K562 (cell line): ENCODE measurements at regions not wholly inside any gene's neighbourhood (a gene's known extent, or its start where the extent isn't known, plus 50 kb on each side); places are given as distances from the start of the nearest gene placed in this dataset.
A peak's percentile ranks its signal among the peaks of the same experiment; 100 is the strongest.

ENCODE experiments used
- ARID1B ChIP-seq: fragments of 450-650 bp; IDR thresholded peaks from 2 replicates; pipeline ENCODE4 v1.6.1; 2016; ENCODE audit warnings: antibody characterized with exemption, mild to moderate bottlenecking, inconsistent platforms
- FOS ChIP-seq: IDR thresholded peaks from 3 replicates; pipeline ENCODE4 v1.6.1; 2011; ENCODE audit not compliant: insufficient read length; ENCODE audit errors: extremely low read depth
- HDAC6 ChIP-seq: IDR thresholded peaks from 2 replicates; pipeline ENCODE4 v1.6.1; 2012; ENCODE audit warnings: low read depth, mild to moderate bottlenecking, control low read depth, inconsistent platforms, low read length, moderate library complexity
- HIVEP1 ChIP-seq: fragments of 250-450 bp; sonication (Bioruptor Pico); IDR thresholded peaks from 2 replicates; pipeline ENCODE4 v1.4.0; 2020; ENCODE audit warnings: mild to moderate bottlenecking
- IRF1 ChIP-seq: sonication (generic); formaldehyde crosslinking; IDR thresholded peaks from 2 replicates; pipeline ENCODE4 v1.8.0; 2022; ENCODE audit warnings: missing genetic modification reagents, mild to moderate bottlenecking, borderline replicate concordance
- MCM7 ChIP-seq, 2 experiments: fragments of 450-650 bp; IDR thresholded peaks; 2 replicates each; pipeline ENCODE4 v1.6.1; 2016 to 2018
- NCOA2 ChIP-seq, 2 experiments: fragments of 450-650 bp; IDR thresholded peaks; 2 replicates each; pipeline ENCODE4 v1.6.1; 2018; ENCODE audit warnings: mild to moderate bottlenecking in 2 of 2, moderate library complexity in 1 of 2; ENCODE audit not compliant: partially characterized antibody in 2 of 2
- SAP30 ChIP-seq: fragments of 200-600 bp; sonication (generic); IDR thresholded peaks from 2 replicates; pipeline ENCODE4 v1.6.1; 2012; ENCODE audit warnings: borderline replicate concordance, low read depth, mild to moderate bottlenecking, moderate library complexity, low read length, control low read depth, inconsistent platforms; ENCODE audit not compliant: insufficient read depth, poor library complexity, severe bottlenecking
- SREBF1 ChIP-seq: fragments of 150-350 bp; IDR thresholded peaks from 2 replicates; pipeline ENCODE4 v1.6.1; 2014; ENCODE audit warnings: antibody characterized with exemption, low read depth, low read length, borderline replicate concordance
- TAF15 ChIP-seq: fragments of 200-400 bp; formaldehyde crosslinking; IDR thresholded peaks from 2 replicates; pipeline ENCODE4 v1.6.1; 2017; ENCODE audit warnings: mild to moderate bottlenecking, low read depth, low read length, moderate library complexity
- ZNF239 ChIP-seq: fragments of 250-450 bp; sonication (Bioruptor Pico); IDR thresholded peaks from 2 replicates; pipeline ENCODE4 v1.4.0; 2020; ENCODE audit warnings: mild to moderate bottlenecking
- ZNF274 ChIP-seq: IDR thresholded peaks from 2 replicates; pipeline ENCODE4 v1.6.1; 2011; ENCODE audit warnings: low read depth, mild to moderate bottlenecking, low read length, moderate library complexity, borderline replicate concordance
- ZNF395 ChIP-seq: fragments of 200-800 bp; sonication (Bioruptor generic); IDR thresholded peaks from 2 replicates; pipeline ENCODE4 v1.6.1; 2017; ENCODE audit warnings: missing genetic modification characterization, missing compliant biosample characterization
- ZNF518B ChIP-seq: fragments of 250-450 bp; sonication (Bioruptor Pico); IDR thresholded peaks from 2 replicates; pipeline ENCODE4 v1.5.0; 2021; ENCODE audit warnings: mild to moderate bottlenecking, moderate library complexity
- ZNF76 ChIP-seq: fragments of 250-450 bp; sonication (Bioruptor Pico); IDR thresholded peaks from 2 replicates; pipeline ENCODE4 v1.4.0; 2020; ENCODE audit warnings: mild to moderate bottlenecking, moderate library complexity, borderline replicate concordance
- TF ChIP-seq, protein P1 (sequence below): sonication (generic); formaldehyde crosslinking; IDR thresholded peaks from 2 replicates; pipeline ENCODE4 v1.8.1; 2023; ENCODE audit warnings: mild to moderate bottlenecking, missing genetic modification reagents
- TF ChIP-seq, protein P2 (sequence below): sonication (generic); formaldehyde crosslinking; IDR thresholded peaks from 2 replicates; pipeline ENCODE4 v1.8.0; 2022; ENCODE audit warnings: mild to moderate bottlenecking, missing genetic modification reagents
- TF ChIP-seq, protein P3 (sequence below): fragments of 250-450 bp; sonication (Bioruptor Pico); IDR thresholded peaks from 2 replicates; pipeline ENCODE4 v1.5.0; 2021

- TF ChIP-seq ARID1B (peak; percentile 81), NCOA2 (IDR thresholded peaks at IDR 0.05; ENCODE audit: partially characterized antibody in 2 of 2) (peak in 1 of 2 experiments; percentile 2), ZNF395 (CRISPR knock-in tag) (no peak), FOS (no peak), HDAC6 (no peak), IRF1 (CRISPR knock-in tag) (no peak), TAF15 (no peak), ZNF76 (no peak), ZNF518B (no peak), SREBF1 (no peak), SAP30 (no peak), MCM7 (IDR thresholded peaks at IDR 0.05) (peak; percentile 68 to 86; a peak in 1 of 4 replicates), ZNF239 (CRISPR knock-in tag) (no peak), ZNF274 (no peak), HIVEP1 (CRISPR knock-in tag) (no peak)
- TF ChIP-seq, protein P1, sequence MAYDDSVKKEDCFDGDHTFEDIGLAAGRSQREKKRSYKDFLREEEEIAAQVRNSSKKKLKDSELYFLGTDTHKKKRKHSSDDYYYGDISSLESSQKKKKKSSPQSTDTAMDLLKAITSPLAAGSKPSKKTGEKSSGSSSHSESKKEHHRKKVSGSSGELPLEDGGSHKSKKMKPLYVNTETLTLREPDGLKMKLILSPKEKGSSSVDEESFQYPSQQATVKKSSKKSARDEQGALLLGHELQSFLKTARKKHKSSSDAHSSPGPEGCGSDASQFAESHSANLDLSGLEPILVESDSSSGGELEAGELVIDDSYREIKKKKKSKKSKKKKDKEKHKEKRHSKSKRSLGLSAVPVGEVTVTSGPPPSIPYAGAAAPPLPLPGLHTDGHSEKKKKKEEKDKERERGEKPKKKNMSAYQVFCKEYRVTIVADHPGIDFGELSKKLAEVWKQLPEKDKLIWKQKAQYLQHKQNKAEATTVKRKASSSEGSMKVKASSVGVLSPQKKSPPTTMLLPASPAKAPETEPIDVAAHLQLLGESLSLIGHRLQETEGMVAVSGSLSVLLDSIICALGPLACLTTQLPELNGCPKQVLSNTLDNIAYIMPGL (CRISPR knock-in tag): no peak
- TF ChIP-seq, protein P2, sequence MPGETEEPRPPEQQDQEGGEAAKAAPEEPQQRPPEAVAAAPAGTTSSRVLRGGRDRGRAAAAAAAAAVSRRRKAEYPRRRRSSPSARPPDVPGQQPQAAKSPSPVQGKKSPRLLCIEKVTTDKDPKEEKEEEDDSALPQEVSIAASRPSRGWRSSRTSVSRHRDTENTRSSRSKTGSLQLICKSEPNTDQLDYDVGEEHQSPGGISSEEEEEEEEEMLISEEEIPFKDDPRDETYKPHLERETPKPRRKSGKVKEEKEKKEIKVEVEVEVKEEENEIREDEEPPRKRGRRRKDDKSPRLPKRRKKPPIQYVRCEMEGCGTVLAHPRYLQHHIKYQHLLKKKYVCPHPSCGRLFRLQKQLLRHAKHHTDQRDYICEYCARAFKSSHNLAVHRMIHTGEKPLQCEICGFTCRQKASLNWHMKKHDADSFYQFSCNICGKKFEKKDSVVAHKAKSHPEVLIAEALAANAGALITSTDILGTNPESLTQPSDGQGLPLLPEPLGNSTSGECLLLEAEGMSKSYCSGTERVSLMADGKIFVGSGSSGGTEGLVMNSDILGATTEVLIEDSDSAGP (CRISPR knock-in tag): no peak
- TF ChIP-seq, protein P3, sequence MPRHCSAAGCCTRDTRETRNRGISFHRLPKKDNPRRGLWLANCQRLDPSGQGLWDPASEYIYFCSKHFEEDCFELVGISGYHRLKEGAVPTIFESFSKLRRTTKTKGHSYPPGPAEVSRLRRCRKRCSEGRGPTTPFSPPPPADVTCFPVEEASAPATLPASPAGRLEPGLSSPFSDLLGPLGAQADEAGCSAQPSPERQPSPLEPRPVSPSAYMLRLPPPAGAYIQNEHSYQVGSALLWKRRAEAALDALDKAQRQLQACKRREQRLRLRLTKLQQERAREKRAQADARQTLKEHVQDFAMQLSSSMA (CRISPR knock-in tag): no peak
These were observed 51.6 kb upstream of the CHD6 start (continued) for GRCh38 chr20:41669708-41670263.
